Fibroblast of pulmonary artery (primary cell): ENCODE measurements at regions not wholly inside any gene's neighbourhood (a gene's known extent, or its start where the extent isn't known, plus 50 kb on each side); places are given as distances from the start of the nearest gene placed in this dataset.

Experiments used
- DNase-seq: peaks from one replicate; pipeline ENCODE4 v3.0.0-alpha.2; 2010; ENCODE audit warnings: low read depth
- H3K4me3 ChIP-seq: replicated peaks from 2 replicates; pipeline ENCODE4 v1.5.1; 2011; ENCODE audit warnings: low read depth, mild to moderate bottlenecking, control low read depth, low read length, moderate library complexity
- TF ChIP-seq, protein P1 (sequence below): IDR thresholded peaks from 2 replicates; pipeline ENCODE4 v1.5.1; 2011; ENCODE audit warnings: mild to moderate bottlenecking, control low read depth, low read length, inconsistent platforms; ENCODE audit errors: missing control alignments

GRCh38 chr12:67411562-67411961, 142.4 kb downstream of the CAND1 start:
- TF ChIP-seq, protein P1, sequence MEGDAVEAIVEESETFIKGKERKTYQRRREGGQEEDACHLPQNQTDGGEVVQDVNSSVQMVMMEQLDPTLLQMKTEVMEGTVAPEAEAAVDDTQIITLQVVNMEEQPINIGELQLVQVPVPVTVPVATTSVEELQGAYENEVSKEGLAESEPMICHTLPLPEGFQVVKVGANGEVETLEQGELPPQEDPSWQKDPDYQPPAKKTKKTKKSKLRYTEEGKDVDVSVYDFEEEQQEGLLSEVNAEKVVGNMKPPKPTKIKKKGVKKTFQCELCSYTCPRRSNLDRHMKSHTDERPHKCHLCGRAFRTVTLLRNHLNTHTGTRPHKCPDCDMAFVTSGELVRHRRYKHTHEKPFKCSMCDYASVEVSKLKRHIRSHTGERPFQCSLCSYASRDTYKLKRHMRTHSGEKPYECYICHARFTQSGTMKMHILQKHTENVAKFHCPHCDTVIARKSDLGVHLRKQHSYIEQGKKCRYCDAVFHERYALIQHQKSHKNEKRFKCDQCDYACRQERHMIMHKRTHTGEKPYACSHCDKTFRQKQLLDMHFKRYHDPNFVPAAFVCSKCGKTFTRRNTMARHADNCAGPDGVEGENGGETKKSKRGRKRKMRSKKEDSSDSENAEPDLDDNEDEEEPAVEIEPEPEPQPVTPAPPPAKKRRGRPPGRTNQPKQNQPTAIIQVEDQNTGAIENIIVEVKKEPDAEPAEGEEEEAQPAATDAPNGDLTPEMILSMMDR = no peak
- no peak for DNase-seq
- H3K4me3 ChIP-seq = no peak overlapping the region

- H3K4me3 ChIP-seq = no peak overlapping the region
- TF ChIP-seq, protein P1 = no peak
- DNase-seq = no peak
Observed at GRCh38 chr12:67413577-67413976, 144.4 kb downstream of the CAND1 start.

GRCh38 chr12:67414011-67414715, 145.0 kb downstream of the CAND1 start:
- TF ChIP-seq, protein P1 = no peak
- no peak overlapping the region for H3K4me3 ChIP-seq
- DNase-seq = no peak

GRCh38 chr12:67415473-67415872, 146.3 kb downstream of the CAND1 start:
- H3K4me3 ChIP-seq = no peak overlapping the region
- DNase-seq = peak; percentile 41
- TF ChIP-seq, protein P1 = peak; percentile 39

DNA sequence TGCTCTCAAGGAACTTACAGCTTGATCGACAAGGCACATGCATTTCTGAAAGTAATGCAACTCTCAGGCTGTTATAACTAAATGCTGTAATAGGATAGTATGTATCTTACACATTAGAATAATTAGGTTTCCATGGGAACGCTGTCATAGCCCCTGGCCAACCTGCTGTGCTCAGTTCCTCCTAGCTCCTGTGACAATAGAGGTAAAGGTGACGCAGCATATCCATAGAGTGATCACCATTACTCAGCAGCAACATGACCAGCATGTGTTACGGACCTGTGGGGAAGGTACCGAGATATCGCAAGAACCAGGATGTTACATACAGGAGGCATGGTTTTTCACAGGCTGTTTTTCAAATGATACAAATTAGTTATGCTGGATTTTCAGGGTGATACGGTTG, 150.7 kb downstream of the CAND1 start:
- no peak for DNase-seq
- TF ChIP-seq, protein P1 = no peak
- no peak overlapping the region for H3K4me3 ChIP-seq

DNA sequence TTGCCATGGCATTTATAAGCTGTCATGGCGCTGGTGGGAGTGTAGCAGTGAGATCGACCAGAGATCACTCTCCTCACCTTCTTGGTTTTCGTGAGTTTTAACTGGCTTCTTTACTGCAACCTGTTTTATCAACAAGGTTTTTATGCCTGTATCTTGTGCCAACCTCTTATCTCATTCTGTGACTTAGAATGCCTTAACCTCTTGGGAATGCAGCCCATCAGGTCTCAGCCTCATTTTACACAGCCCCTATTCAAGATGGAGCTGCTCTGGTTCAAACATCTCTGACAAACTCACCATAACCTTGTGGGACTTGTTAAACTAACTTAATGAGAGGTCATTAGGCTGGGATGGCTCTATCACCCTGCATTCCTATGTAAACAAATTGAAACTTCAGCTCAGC, 151.3 kb downstream of the CAND1 start:
- no peak overlapping the region for H3K4me3 ChIP-seq
- TF ChIP-seq, protein P1 = no peak
- DNase-seq = no peak

GRCh38 chr12:67422081-67422480, 152.9 kb downstream of the CAND1 start:
- TF ChIP-seq, protein P1 = no peak
- H3K4me3 ChIP-seq = no peak overlapping the region
- DNase-seq = no peak
